Activated CD8-positive, alpha-beta T cell treated with anti-CD3 and anti-CD28 coated beads for 36 hours (primary cell): ENCODE measurements at regions not wholly inside any gene's neighbourhood (a gene's known extent, or its start where the extent isn't known, plus 50 kb on each side); places are given as distances from the start of the nearest gene placed in this dataset.
"Not testable (repeated sequence)": the region's sequence is repeated elsewhere in the genome, so short reads cannot be mapped to it uniquely, and the experiment has no call there.

Source experiments
- ATAC-seq: fragments of 200-7000 bp; cut with Tn5 transposase; one replicate; pipeline ENCODE4 v1.10.0; 2021; ENCODE audit warnings: mild to moderate bottlenecking, moderate library complexity
- CTCF ChIA-PET: fragments of 350-600 bp; sonication (Branson Sonifier 250); formaldehyde crosslinking; loops from one replicate; lab custom pipeline; 2021; ENCODE audit warnings: antibody characterized with exemption; lab: Charles Lee
- POLR2A ChIA-PET: fragments of 350-600 bp; sonication (Branson Sonifier 250); formaldehyde crosslinking; loops from one replicate; lab custom pipeline; 2021; ENCODE audit warnings: antibody characterized with exemption; lab: Charles Lee
- DNase-seq: peaks from one replicate; pipeline ENCODE4 v3.0.0-alpha.2; 2020
- H3K27ac Mint-ChIP-seq: one replicate; pipeline ENCODE4 v1.8.0; 2021; ENCODE audit warnings: mild to moderate bottlenecking, mixed read lengths
- H3K27me3 Mint-ChIP-seq: one replicate; pipeline ENCODE4 v1.8.0; 2021; ENCODE audit warnings: mixed read lengths
- H3K36me3 Mint-ChIP-seq: one replicate; pipeline ENCODE4 v1.8.0; 2021; ENCODE audit warnings: low read depth, mixed read lengths
- H3K4me1 Mint-ChIP-seq: one replicate; pipeline ENCODE4 v1.8.0; 2021; ENCODE audit warnings: low read depth, mixed read lengths
- H3K4me3 Mint-ChIP-seq: one replicate; pipeline ENCODE4 v1.8.0; 2021; ENCODE audit warnings: mild to moderate bottlenecking, moderate library complexity, mixed read lengths
- H3K9me3 Mint-ChIP-seq: one replicate; pipeline ENCODE4 v1.8.0; 2021; ENCODE audit warnings: mixed read lengths
- CTCF ChIP-seq: fragments of 200-600 bp; IDR thresholded peaks from one replicate; pipeline ENCODE4 v1.8.0; 2022; ENCODE audit warnings: antibody characterized with exemption, mild to moderate bottlenecking
- intact Hi-C: fragments of 100-400 bp; cut with micrococcal nuclease; formaldehyde crosslinking; loops from one replicate; pipeline ENCODE4 v1.10.0; 2022

GRCh38 chr7:159207951-159208350 lies 63.3 kb upstream of the VIPR2 start:
- Mint-ChIP-seq H3K4me1 (peaks cover 2% of the 10 kb centered on the region), H3K9me3 (no peaks in the 10 kb centered on the region), H3K27me3 (no peaks in the 10 kb centered on the region), H3K27ac (no peak overlapping the region), H3K4me3 (no peak overlapping the region), H3K36me3 (no peaks in the 10 kb centered on the region)
- ChIA-PET CTCF (no interaction called here), POLR2A (no interaction called here)
- intact Hi-C loops = no loop called here
- ATAC-seq = no peak
- TF ChIP-seq CTCF = no peak
- DNase-seq = no peak

- POLR2A ChIA-PET = no interaction called here
- Mint-ChIP-seq H3K9me3 (no peaks in the 10 kb centered on the region), H3K36me3 (no peaks in the 10 kb centered on the region), H3K4me1 (peaks cover 2% of the 10 kb centered on the region), H3K4me3 (no peak overlapping the region), H3K27ac (no peak overlapping the region), H3K27me3 (no peaks in the 10 kb centered on the region)
- intact Hi-C loops = no loop called here
- no peak for TF ChIP-seq CTCF
- DNase-seq (peak; percentile 21), ATAC-seq (peak; percentile 30)
- CTCF ChIA-PET = no interaction called here
Measured at GRCh38 chr7:159207393-159207792, 62.7 kb upstream of the VIPR2 start.

GRCh38 chr7:159205833-159206232 lies 61.2 kb upstream of the VIPR2 start:
- ATAC-seq (no peak), DNase-seq (no peak)
- no peaks in the 10 kb centered on the region for H3K36me3 Mint-ChIP-seq
- H3K9me3 Mint-ChIP-seq = no peaks in the 10 kb centered on the region
- ChIA-PET CTCF (no interaction called here), POLR2A (no interaction called here)
- peaks cover 2% of the 10 kb centered on the region for H3K4me1 Mint-ChIP-seq
- H3K4me3 Mint-ChIP-seq = no peak overlapping the region
- H3K27ac Mint-ChIP-seq = no peak overlapping the region
- intact Hi-C loops = no loop called here
- no peak for TF ChIP-seq CTCF
- H3K27me3 Mint-ChIP-seq = no peaks in the 10 kb centered on the region

GRCh38 chr7:159204664-159205063 lies 60.0 kb upstream of the VIPR2 start:
- TF ChIP-seq CTCF = no peak
- no peak for DNase-seq
- Mint-ChIP-seq H3K27ac (no peak overlapping the region), H3K9me3 (no peaks in the 10 kb centered on the region), H3K36me3 (no peaks in the 10 kb centered on the region), H3K4me3 (no peak overlapping the region), H3K27me3 (no peaks in the 10 kb centered on the region), H3K4me1 (no peaks in the 10 kb centered on the region)
- intact Hi-C loops = no loop called here
- ChIA-PET CTCF (no interaction called here), POLR2A (interaction anchor here (0.6 kb wide), 1 partner anchor 177 kb away, joined by 3 read pairs; no protein-coding TSS in a partner anchor)
- ATAC-seq = no peak

- H3K36me3 Mint-ChIP-seq, H3K4me3 Mint-ChIP-seq, POLR2A ChIA-PET, H3K27me3 Mint-ChIP-seq, H3K4me1 Mint-ChIP-seq, CTCF ChIA-PET, ATAC-seq, H3K27ac Mint-ChIP-seq, intact Hi-C loops, DNase-seq, H3K9me3 Mint-ChIP-seq: not testable (repeated sequence)
Measured at GRCh38 chr7:159203253-159203652, 58.6 kb upstream of the VIPR2 start.
